ENCODE measurements at regions not wholly inside any gene's neighbourhood (a gene's known extent, or its start where the extent isn't known, plus 50 kb on each side); places are given as distances from the start of the nearest gene placed in this dataset.

DNA sequence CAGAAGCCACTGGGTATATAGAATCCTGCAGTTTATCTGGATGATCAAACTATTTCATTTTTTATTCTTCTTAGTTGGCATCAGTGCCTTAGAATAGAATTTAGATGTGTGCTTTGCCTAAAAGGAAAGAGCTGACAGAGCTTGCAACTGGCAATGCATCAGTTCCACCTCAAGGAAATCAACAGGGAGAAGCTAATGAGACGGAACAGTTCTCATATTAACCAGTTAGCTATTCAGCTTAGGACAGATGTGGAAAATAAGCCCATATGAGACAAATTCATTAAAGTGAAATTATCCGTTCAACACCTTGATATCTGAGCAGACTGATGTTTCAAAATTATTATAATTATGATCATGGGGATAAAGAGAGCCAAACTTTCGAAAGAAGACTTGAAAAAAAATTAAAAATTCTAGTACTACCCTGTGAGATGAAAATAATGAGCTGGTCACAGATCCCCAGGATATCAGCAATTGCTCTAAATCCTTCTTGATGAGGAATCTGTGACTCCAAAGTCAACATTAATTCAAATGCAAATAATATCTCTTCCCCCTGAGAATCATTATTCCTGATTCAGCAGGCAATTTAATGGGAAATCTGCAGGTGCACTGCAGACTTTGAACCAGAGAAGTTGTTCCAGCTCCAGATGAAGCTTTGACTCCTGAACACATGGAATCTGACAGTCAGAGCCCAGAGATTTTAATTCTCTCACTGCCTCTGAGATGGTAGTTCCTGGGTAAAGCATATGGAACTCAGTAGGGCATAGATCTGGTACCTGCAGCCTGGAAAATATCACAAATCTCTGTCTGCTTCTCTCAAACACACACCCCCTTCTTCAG lies 486.8 kb downstream of the FOXO1 start:
- H3K4me3 ChIP-seq (ENCODE audit: low read depth, low read length), result no peak overlapping the region
- no peak for TF ChIP-seq MYC (IDR thresholded peaks at IDR 0.05; ENCODE audit: low read depth, low read length)
- TF ChIP-seq POLR2A (IDR thresholded peaks at IDR 0.05; ENCODE audit: extremely low read depth, insufficient read length), result no peak
- TF ChIP-seq, protein P1, sequence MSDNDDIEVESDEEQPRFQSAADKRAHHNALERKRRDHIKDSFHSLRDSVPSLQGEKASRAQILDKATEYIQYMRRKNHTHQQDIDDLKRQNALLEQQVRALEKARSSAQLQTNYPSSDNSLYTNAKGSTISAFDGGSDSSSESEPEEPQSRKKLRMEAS (IDR thresholded peaks at IDR 0.05; ENCODE audit: low read depth, low read length), result no peak
- TF ChIP-seq, protein P2, sequence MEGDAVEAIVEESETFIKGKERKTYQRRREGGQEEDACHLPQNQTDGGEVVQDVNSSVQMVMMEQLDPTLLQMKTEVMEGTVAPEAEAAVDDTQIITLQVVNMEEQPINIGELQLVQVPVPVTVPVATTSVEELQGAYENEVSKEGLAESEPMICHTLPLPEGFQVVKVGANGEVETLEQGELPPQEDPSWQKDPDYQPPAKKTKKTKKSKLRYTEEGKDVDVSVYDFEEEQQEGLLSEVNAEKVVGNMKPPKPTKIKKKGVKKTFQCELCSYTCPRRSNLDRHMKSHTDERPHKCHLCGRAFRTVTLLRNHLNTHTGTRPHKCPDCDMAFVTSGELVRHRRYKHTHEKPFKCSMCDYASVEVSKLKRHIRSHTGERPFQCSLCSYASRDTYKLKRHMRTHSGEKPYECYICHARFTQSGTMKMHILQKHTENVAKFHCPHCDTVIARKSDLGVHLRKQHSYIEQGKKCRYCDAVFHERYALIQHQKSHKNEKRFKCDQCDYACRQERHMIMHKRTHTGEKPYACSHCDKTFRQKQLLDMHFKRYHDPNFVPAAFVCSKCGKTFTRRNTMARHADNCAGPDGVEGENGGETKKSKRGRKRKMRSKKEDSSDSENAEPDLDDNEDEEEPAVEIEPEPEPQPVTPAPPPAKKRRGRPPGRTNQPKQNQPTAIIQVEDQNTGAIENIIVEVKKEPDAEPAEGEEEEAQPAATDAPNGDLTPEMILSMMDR (IDR thresholded peaks at IDR 0.05; ENCODE audit: low read depth, low read length), result no peak
- no peak for DNase-seq (ENCODE audit: low read depth)

DNA sequence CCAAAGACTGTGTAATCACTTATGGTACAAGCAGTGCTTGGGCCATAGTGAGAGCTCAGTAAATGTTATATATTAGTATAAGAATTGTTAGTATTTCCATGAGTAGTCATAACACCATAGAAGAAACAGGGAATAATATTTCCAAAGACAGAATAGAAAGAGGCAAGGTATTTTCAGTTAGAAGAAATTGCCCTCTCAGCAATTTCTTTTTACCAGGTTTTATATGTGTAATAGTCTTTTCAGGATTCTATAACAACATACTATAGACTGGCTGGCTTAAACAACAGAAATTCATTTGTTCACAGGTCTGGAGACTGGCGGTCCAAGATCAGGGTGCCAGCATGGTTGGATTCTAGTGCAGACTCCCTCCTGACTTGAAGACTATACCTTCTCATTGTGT lies 485.7 kb downstream of the FOXO1 start:
- no peak for TF ChIP-seq POLR2A (IDR thresholded peaks at IDR 0.05; ENCODE audit: extremely low read depth, insufficient read length)
- TF ChIP-seq, protein P1 (IDR thresholded peaks at IDR 0.05; ENCODE audit: low read depth, low read length), result no peak
- TF ChIP-seq, protein P2 (IDR thresholded peaks at IDR 0.05; ENCODE audit: low read depth, low read length), result no peak
- TF ChIP-seq MYC (IDR thresholded peaks at IDR 0.05; ENCODE audit: low read depth, low read length), result no peak
- no peak for DNase-seq (ENCODE audit: low read depth)
- H3K4me3 ChIP-seq (ENCODE audit: low read depth, low read length), result no peak overlapping the region

DNA sequence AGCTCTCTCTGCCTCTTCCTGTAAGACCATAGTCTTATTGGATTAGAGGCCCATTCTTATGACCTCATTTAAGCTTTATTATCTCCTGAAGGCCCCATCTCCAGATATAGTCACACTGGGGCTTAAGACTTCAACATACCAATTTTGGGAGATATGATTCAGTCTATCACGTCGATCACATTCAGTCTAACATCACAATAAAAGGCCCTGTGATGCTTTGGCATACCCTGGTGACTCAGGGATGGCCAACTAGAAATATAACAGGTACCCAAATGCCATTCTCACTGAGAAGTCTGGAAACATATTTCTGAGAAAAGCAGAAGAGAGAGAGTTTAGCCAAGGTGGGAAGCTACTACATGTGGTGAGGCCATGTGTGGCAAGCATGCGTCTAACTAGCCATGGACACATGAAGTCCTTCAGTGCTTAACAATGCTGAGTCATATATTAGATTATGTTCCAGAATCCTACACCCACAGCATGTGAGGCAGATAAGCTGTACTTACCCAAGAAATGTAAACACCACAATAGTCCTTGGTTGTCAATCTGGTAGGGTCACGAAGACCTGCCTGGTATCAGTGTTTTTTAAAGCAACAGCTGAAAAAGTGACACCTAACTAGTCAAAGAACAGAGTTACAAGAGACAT lies 485.1 kb downstream of the FOXO1 start:
- H3K4me3 ChIP-seq (ENCODE audit: low read depth, low read length), result no peak overlapping the region
- peak; percentile 8 for DNase-seq (ENCODE audit: low read depth)
- TF ChIP-seq, protein P2 (IDR thresholded peaks at IDR 0.05; ENCODE audit: low read depth, low read length), result no peak
- TF ChIP-seq, protein P1 (IDR thresholded peaks at IDR 0.05; ENCODE audit: low read depth, low read length), result peak; percentile 75
- TF ChIP-seq POLR2A (IDR thresholded peaks at IDR 0.05; ENCODE audit: extremely low read depth, insufficient read length) (no peak), MYC (IDR thresholded peaks at IDR 0.05; ENCODE audit: low read depth, low read length) (0 out of 2 replicates have a peak, but pooled peaks have one; percentile 22)

DNA sequence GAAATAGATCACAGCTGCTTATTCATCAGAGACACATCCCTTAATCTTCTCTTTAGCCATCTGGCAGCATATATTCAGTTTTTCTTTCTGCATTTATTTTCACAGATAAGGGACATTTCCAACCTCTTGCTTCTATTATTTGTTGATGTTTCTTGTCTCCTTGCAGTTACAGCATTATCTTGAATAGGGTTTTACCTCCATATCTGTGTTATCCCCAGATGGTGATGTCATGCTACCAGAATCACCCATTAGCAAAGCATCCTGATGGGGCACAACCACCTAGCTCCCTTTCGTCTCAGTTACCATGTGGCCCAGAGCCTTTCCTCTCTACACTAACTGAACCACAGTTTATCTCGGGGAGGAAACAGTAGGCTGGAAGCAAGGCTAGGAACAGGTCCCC lies 483.9 kb downstream of the FOXO1 start:
- TF ChIP-seq MYC (IDR thresholded peaks at IDR 0.05; ENCODE audit: low read depth, low read length) (no peak), POLR2A (IDR thresholded peaks at IDR 0.05; ENCODE audit: extremely low read depth, insufficient read length) (no peak)
- TF ChIP-seq, protein P1 (IDR thresholded peaks at IDR 0.05; ENCODE audit: low read depth, low read length), result no peak
- TF ChIP-seq, protein P2 (IDR thresholded peaks at IDR 0.05; ENCODE audit: low read depth, low read length), result no peak
- no peak overlapping the region for H3K4me3 ChIP-seq (ENCODE audit: low read depth, low read length)
- DNase-seq (ENCODE audit: low read depth), result no peak

DNA sequence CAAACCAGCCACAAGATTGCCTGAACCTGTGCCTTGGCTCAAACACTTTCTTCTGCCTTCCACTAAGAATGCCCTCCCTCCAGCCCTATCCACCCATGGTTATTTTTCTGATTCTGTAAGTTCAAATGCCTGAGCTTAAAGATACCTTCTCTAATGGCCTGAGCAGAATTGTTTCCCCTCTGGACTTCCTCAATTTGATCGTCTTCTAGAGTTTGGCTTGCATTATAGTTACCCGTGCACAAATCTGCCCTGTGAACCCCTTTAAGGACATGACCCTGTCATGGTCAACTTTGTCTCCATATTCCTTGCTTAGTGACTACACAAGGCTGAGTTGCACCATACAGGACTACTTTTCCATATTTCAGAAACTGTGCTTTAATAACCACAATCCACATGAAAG lies 481.0 kb downstream of the FOXO1 start:
- DNase-seq (ENCODE audit: low read depth), result peak; percentile 16
- no peak overlapping the region for H3K4me3 ChIP-seq (ENCODE audit: low read depth, low read length)
- TF ChIP-seq MYC (IDR thresholded peaks at IDR 0.05; ENCODE audit: low read depth, low read length) (no peak), POLR2A (IDR thresholded peaks at IDR 0.05; ENCODE audit: extremely low read depth, insufficient read length) (no peak)
- TF ChIP-seq, protein P1 (IDR thresholded peaks at IDR 0.05; ENCODE audit: low read depth, low read length), result no peak
- TF ChIP-seq, protein P2 (IDR thresholded peaks at IDR 0.05; ENCODE audit: low read depth, low read length), result no peak

All from NB4 (cell line).